ENCODE measurements at regions not wholly inside any gene's neighbourhood (a gene's known extent, or its start where the extent isn't known, plus 50 kb on each side); places are given as distances from the start of the nearest gene placed in this dataset.

DNA sequence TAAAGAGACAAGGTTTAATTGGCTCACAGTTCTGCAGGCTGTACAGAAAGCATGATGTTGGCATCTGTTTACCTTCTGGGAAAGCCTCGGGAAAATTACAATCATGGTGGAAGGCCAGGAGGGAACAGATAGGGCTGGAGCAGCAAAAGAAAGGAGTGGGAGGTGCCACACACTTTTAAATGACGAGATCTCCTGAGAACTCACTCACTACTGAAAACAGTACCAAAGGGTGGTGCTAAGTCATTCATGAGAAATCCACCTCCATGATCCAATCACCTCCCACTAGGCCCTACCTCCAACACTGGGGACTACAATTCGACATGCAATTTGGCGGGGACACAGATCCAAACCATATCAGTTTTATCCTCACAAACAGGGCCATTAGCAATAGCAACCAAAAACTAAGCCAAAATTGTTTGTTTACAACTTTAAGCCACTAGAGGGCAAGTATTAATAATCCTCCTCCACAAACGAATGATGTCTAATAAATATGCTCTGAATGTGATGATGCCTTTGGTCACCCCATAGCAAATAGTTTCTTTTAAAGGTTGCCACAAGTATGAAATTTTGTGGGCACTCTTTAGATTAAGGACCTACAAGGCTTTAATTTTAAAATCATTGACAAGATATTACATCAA lies 129.2 kb upstream of the NRBF2 start:
- Histone ChIP-seq H3K27ac (ENCODE audit: low read depth in 2 of 2, low read length in 2 of 2) (no peak overlapping the region), H3K36me3 (ENCODE audit: control insufficient read depth in 2 of 3, insufficient read depth in 3 of 3, low read length in 3 of 3) (no peaks in the 10 kb centered on the region), H3K4me1 (ENCODE audit: control insufficient read depth in 2 of 3, insufficient read depth in 2 of 3, low read depth in 1 of 3, low read length in 3 of 3) (no peaks in the 10 kb centered on the region), H3K27me3 (ENCODE audit: control insufficient read depth, insufficient read depth, low read length) (no peaks in the 10 kb centered on the region), H3K4me3 (ENCODE audit: low read length in 3 of 3) (no peak overlapping the region), H3K9me3 (ENCODE audit: control insufficient read depth in 2 of 3, insufficient read depth in 1 of 3, low read length in 3 of 3) (no peaks in the 10 kb centered on the region), H3K9ac (ENCODE audit: low read length in 3 of 3) (no peak overlapping the region)
- FAIRE-seq = no peak
- intact Hi-C loops (cut with DNase I) = no loop called here
- TF ChIP-seq CTCF (IDR thresholded peaks at IDR 0.05; ENCODE audit: borderline replicate concordance, extremely low read depth, insufficient read depth) = no peak
- DNase-seq = no peak

GRCh38 chr10:62996925-62997324 lies 136.2 kb upstream of the NRBF2 start:
- FAIRE-seq (no peak), DNase-seq (peak in 4 of 5 donors; percentile 31 to 74 (median 50))
- no peak overlapping the region for H3K9ac ChIP-seq (ENCODE audit: low read length in 3 of 3)
- peak overlapping the region in 1 of 3 donors; percentile 21 for H3K4me3 ChIP-seq (ENCODE audit: low read length in 3 of 3)
- no peaks in the 10 kb centered on the region for H3K4me1 ChIP-seq (ENCODE audit: control insufficient read depth in 2 of 3, insufficient read depth in 2 of 3, low read depth in 1 of 3, low read length in 3 of 3)
- no peak overlapping the region for H3K27ac ChIP-seq (ENCODE audit: low read depth in 2 of 2, low read length in 2 of 2)
- TF ChIP-seq CTCF (IDR thresholded peaks at IDR 0.05; ENCODE audit: borderline replicate concordance, extremely low read depth, insufficient read depth) = no peak
- no peaks in the 10 kb centered on the region for H3K9me3 ChIP-seq (ENCODE audit: control insufficient read depth in 2 of 3, insufficient read depth in 1 of 3, low read length in 3 of 3)
- intact Hi-C loops (cut with DNase I) = no loop called here
- no peaks in the 10 kb centered on the region for H3K36me3 ChIP-seq (ENCODE audit: control insufficient read depth in 2 of 3, insufficient read depth in 3 of 3, low read length in 3 of 3)
- H3K27me3 ChIP-seq (ENCODE audit: control insufficient read depth, insufficient read depth, low read length) = no peaks in the 10 kb centered on the region

DNA sequence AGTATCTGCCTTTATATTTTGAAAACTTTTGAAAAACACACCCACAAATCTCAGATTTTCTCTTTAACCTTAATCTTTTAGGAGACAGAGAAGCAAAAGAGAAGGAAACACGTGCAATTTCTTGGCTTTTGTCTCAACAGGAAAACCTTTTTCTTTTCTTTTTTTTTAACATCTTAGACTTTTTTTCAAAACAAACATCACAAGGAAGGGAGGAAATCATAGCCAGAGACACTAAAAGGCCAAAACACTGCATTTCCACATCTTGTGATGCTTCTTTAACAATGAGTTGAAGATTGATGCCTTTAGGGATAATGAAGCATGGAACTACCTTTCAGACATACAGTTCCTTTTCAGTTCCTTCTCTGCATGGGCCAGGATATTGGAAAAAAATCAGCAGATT lies 136.6 kb upstream of the NRBF2 start:
- Histone ChIP-seq H3K4me1 (ENCODE audit: control insufficient read depth in 2 of 3, insufficient read depth in 2 of 3, low read depth in 1 of 3, low read length in 3 of 3) (no peaks in the 10 kb centered on the region), H3K4me3 (ENCODE audit: low read length in 3 of 3) (peak overlapping the region in 1 of 3 donors; percentile 21), H3K9ac (ENCODE audit: low read length in 3 of 3) (no peak overlapping the region), H3K9me3 (ENCODE audit: control insufficient read depth in 2 of 3, insufficient read depth in 1 of 3, low read length in 3 of 3) (no peaks in the 10 kb centered on the region), H3K36me3 (ENCODE audit: control insufficient read depth in 2 of 3, insufficient read depth in 3 of 3, low read length in 3 of 3) (no peaks in the 10 kb centered on the region), H3K27me3 (ENCODE audit: control insufficient read depth, insufficient read depth, low read length) (no peaks in the 10 kb centered on the region), H3K27ac (ENCODE audit: low read depth in 2 of 2, low read length in 2 of 2) (no peak overlapping the region)
- intact Hi-C loops (cut with DNase I) = no loop called here
- no peak for FAIRE-seq
- DNase-seq = peak in 1 of 5 donors; percentile 3
- no peak for TF ChIP-seq CTCF (IDR thresholded peaks at IDR 0.05; ENCODE audit: borderline replicate concordance, extremely low read depth, insufficient read depth)

- H3K9me3 ChIP-seq (ENCODE audit: control insufficient read depth in 2 of 3, insufficient read depth in 1 of 3, low read length in 3 of 3) = no peaks in the 10 kb centered on the region
- no peak for TF ChIP-seq CTCF (IDR thresholded peaks at IDR 0.05; ENCODE audit: borderline replicate concordance, extremely low read depth, insufficient read depth)
- intact Hi-C loops (cut with DNase I) = no loop called here
- FAIRE-seq (no peak), DNase-seq (no peak)
- no peak overlapping the region for H3K9ac ChIP-seq (ENCODE audit: low read length in 3 of 3)
- no peak overlapping the region for H3K27ac ChIP-seq (ENCODE audit: low read depth in 2 of 2, low read length in 2 of 2)
- H3K27me3 ChIP-seq (ENCODE audit: control insufficient read depth, insufficient read depth, low read length) = no peaks in the 10 kb centered on the region
- no peaks in the 10 kb centered on the region for H3K4me1 ChIP-seq (ENCODE audit: control insufficient read depth in 2 of 3, insufficient read depth in 2 of 3, low read depth in 1 of 3, low read length in 3 of 3)
- H3K36me3 ChIP-seq (ENCODE audit: control insufficient read depth in 2 of 3, insufficient read depth in 3 of 3, low read length in 3 of 3) = no peaks in the 10 kb centered on the region
- no peak overlapping the region for H3K4me3 ChIP-seq (ENCODE audit: low read length in 3 of 3)
Measured at GRCh38 chr10:62993121-62993520, 140.0 kb upstream of the NRBF2 start.

Measured in kidney (tissue), 13 donors.